Mesendoderm (in vitro differentiated cells): ENCODE measurements at regions not wholly inside any gene's neighbourhood (a gene's known extent, or its start where the extent isn't known, plus 50 kb on each side); places are given as distances from the start of the nearest gene placed in this dataset.

Source experiments
- DNase-seq: peaks from one replicate; pipeline ENCODE4 v3.0.0; 2013
- H2AK5ac ChIP-seq: 2 replicates; pipeline ENCODE4 v1.6.1; 2013; ENCODE audit warnings: low read length, inconsistent platforms
- H2BK120ac ChIP-seq: 2 replicates; pipeline ENCODE4 v1.6.1; 2013; ENCODE audit warnings: low read depth, mild to moderate bottlenecking, low read length, moderate library complexity, mixed read lengths
- H2BK15ac ChIP-seq: replicated peaks from 2 replicates; pipeline ENCODE4 v1.6.1; 2013; ENCODE audit warnings: low read depth, mild to moderate bottlenecking, moderate library complexity
- H2BK5ac ChIP-seq: 2 replicates; pipeline ENCODE4 v1.6.1; 2013; ENCODE audit warnings: low read length, inconsistent platforms
- H3K18ac ChIP-seq: 2 replicates; pipeline ENCODE4 v1.6.1; 2013; ENCODE audit warnings: mild to moderate bottlenecking, low read length, mixed read lengths
- H3K23ac ChIP-seq: one replicate; pipeline ENCODE4 v1.6.1; 2013; ENCODE audit warnings: low read length
- H3K27ac ChIP-seq: 2 replicates; pipeline ENCODE4 v1.5.1; 2013; ENCODE audit warnings: low read depth, mild to moderate bottlenecking, inconsistent platforms, low read length, moderate library complexity
- H3K27me3 ChIP-seq: 2 replicates; pipeline ENCODE4 v1.6.1; 2013; ENCODE audit warnings: low read length, control low read depth, mild to moderate bottlenecking, inconsistent platforms; ENCODE audit not compliant: insufficient read depth, poor library complexity
- H3K36me3 ChIP-seq: 2 replicates; pipeline ENCODE4 v1.6.1; 2013; ENCODE audit warnings: low read length, inconsistent platforms; ENCODE audit not compliant: control insufficient read depth, insufficient read depth
- H3K4ac ChIP-seq: one replicate; pipeline ENCODE4 v1.6.1; 2013; ENCODE audit warnings: low read depth, mild to moderate bottlenecking, low read length, moderate library complexity
- H3K4me1 ChIP-seq: 2 replicates; pipeline ENCODE4 v1.6.1; 2013; ENCODE audit warnings: low read depth, low read length, inconsistent platforms; ENCODE audit not compliant: control insufficient read depth
- H3K4me2 ChIP-seq: 2 replicates; pipeline ENCODE4 v1.6.1; 2013; ENCODE audit warnings: low read length
- H3K4me3 ChIP-seq: 2 replicates; pipeline ENCODE4 v1.5.1; 2013; ENCODE audit warnings: mild to moderate bottlenecking, low read length
- H3K56ac ChIP-seq: one replicate; pipeline ENCODE4 v1.6.1; 2013; ENCODE audit warnings: low read length
- H3K79me1 ChIP-seq: 2 replicates; pipeline ENCODE4 v1.6.1; 2013; ENCODE audit warnings: low read length, inconsistent platforms
- H3K79me2 ChIP-seq: 2 replicates; pipeline ENCODE4 v1.6.1; 2013; ENCODE audit warnings: mild to moderate bottlenecking, low read length; ENCODE audit not compliant: control insufficient read depth, insufficient read depth
- H3K9ac ChIP-seq: 2 replicates; pipeline ENCODE4 v1.6.1; 2013; ENCODE audit warnings: low read length, inconsistent platforms
- H4K5ac ChIP-seq: one replicate; pipeline ENCODE4 v1.6.1; 2013; ENCODE audit warnings: low read length
- H4K8ac ChIP-seq: one replicate; pipeline ENCODE4 v1.6.1; 2013; ENCODE audit warnings: low read depth, mild to moderate bottlenecking, control low read depth, low read length, moderate library complexity
- WGBS: extraction: QIAGEN DNeasy Blood & Tissue Kit; methylation state at CpG from one replicate; pipeline ENCODE4 v1.1.7; 2013; ENCODE audit warnings: low lambda C conversion rate, missing lambda C conversion rate; ENCODE audit not compliant: insufficient coverage; ENCODE audit errors: extremely low coverage; 5-methylcytosine and 5-hydroxymethylcytosine counted together

DNA sequence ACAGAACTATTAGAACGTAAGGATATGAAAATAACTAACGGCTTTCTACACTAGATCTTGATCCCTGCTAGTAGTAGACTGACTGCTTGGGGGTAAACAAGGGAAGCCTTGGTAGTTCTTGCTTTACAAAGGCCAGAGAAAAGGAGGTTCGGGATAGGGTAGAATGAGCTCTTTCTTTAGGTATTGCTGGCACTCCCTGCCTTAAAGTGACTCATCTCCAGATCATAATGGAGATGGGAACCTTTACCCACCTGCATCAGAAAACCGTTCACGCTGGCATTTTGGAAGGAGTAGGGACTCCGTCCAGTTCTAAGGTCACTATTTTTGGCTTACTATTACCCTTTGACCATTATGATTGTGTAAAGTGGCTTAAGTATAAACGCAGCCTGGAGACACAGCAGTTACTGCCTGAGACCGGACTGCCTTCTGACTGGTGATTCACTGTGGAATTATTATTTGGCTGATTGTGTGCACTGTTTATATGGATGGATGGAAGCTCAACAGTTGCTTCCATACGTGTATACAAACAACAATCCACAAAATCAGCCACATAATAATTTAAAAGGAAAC, 482.5 kb downstream of the STK39 start:
- no peaks in the 10 kb centered on the region for H3K4me1 ChIP-seq
- no peaks in the 10 kb centered on the region for H3K36me3 ChIP-seq
- H3K4ac ChIP-seq = no peak overlapping the region
- H3K18ac ChIP-seq = no peak overlapping the region
- H3K4me3 ChIP-seq = no peak overlapping the region
- no peak overlapping the region for H3K56ac ChIP-seq
- H2BK5ac ChIP-seq = no peak overlapping the region
- H2BK120ac ChIP-seq = no peak overlapping the region
- no peak overlapping the region for H3K27ac ChIP-seq
- H3K9ac ChIP-seq = no peak overlapping the region
- H3K79me2 ChIP-seq = no peaks in the 10 kb centered on the region
- H3K79me1 ChIP-seq = no peaks in the 10 kb centered on the region
- no peak overlapping the region for H4K5ac ChIP-seq
- H3K27me3 ChIP-seq = no peaks in the 10 kb centered on the region
- H2AK5ac ChIP-seq = no peak overlapping the region
- DNase-seq = no peak
- WGBS = no CpG with 5 or more reads among the region's 9 CpGs
- no peak overlapping the region for H3K4me2 ChIP-seq
- H4K8ac ChIP-seq = no peak overlapping the region
- H3K23ac ChIP-seq = no peak overlapping the region
- H2BK15ac ChIP-seq = no peak overlapping the region

DNA sequence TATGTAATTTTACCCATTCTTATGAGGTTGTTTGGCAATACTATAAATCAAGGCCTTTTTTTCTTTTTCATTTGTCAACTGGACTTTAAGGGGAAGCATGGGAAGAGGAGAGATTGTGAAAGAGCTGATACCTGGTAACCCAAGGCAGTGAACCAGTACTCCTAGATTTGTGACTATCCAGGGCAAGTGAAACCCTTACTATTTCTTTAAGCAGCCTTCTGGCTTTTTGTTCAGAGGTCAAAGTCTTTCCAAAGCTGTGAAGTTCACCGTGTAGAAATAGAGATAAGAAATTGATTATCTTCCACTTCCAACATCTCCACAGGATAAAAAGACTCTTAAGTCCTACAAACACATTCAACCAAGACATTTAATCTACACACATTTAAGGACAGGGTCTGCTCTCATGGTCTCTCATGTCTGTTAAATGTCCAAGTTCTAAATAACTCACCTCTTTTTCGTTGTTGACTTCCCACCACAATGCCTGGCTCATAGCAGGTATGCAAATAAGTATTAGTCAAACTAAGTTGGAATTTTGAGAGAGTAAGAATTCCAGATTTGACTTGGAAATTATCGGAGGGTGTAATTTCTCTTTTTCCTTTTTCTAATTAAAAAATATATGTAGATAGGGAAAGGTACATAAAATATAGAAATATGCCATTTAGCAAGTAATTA, 485.8 kb downstream of the STK39 start:
- Histone ChIP-seq H3K9ac (no peak overlapping the region), H3K27ac (no peak overlapping the region), H2BK15ac (peak overlapping the region; percentile 12), H3K4ac (no peak overlapping the region), H3K79me1 (no peaks in the 10 kb centered on the region), H3K36me3 (no peaks in the 10 kb centered on the region), H3K4me1 (peaks cover 2% of the 10 kb centered on the region), H2BK5ac (no peak overlapping the region), H4K8ac (no peak overlapping the region), H3K56ac (no peak overlapping the region), H3K27me3 (no peaks in the 10 kb centered on the region), H2BK120ac (no peak overlapping the region), H4K5ac (no peak overlapping the region), H2AK5ac (no peak overlapping the region), H3K4me2 (no peak overlapping the region), H3K18ac (no peak overlapping the region), H3K23ac (no peak overlapping the region), H3K79me2 (no peaks in the 10 kb centered on the region), H3K4me3 (no peak overlapping the region)
- no CpG with 5 or more reads among the region's 3 CpGs for whole genome bisulfite sequencing
- peak; percentile 62 for DNase-seq

DNA sequence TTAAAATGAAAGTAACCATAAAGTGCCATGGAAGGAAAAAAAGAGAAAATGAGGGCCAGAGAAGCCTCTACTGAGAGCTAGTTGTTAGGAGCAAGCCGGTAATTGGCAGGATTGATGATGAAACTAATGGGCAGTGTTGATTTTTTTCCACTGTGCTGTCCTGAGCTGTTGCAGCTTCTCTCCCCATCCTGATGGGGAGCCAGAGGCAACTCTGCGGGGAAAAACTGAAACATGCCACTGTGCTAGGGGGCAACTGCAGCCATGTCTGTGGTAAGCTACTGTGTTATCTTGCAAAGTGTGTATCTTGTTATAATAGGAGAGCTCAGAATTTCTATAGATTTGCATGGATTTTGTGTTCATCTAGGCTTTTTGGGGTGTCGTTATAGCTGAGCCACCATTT, 487.9 kb downstream of the STK39 start:
- peaks cover 2% of the 10 kb centered on the region for H3K4me1 ChIP-seq
- H3K79me1 ChIP-seq = no peaks in the 10 kb centered on the region
- no peak overlapping the region for H2AK5ac ChIP-seq
- no peak overlapping the region for H4K8ac ChIP-seq
- no peak overlapping the region for H4K5ac ChIP-seq
- no peaks in the 10 kb centered on the region for H3K36me3 ChIP-seq
- no peaks in the 10 kb centered on the region for H3K27me3 ChIP-seq
- no peak overlapping the region for H3K23ac ChIP-seq
- no peak overlapping the region for H3K9ac ChIP-seq
- no peak overlapping the region for H3K4me3 ChIP-seq
- WGBS = no CpG with 5 or more reads among the region's 3 CpGs
- H3K4me2 ChIP-seq = no peak overlapping the region
- peak; percentile 56 for DNase-seq
- no peak overlapping the region for H3K27ac ChIP-seq
- H2BK15ac ChIP-seq = no peak overlapping the region
- no peak overlapping the region for H3K18ac ChIP-seq
- no peak overlapping the region for H3K4ac ChIP-seq
- H2BK120ac ChIP-seq = no peak overlapping the region
- H3K79me2 ChIP-seq = no peaks in the 10 kb centered on the region
- no peak overlapping the region for H3K56ac ChIP-seq
- H2BK5ac ChIP-seq = no peak overlapping the region

DNA sequence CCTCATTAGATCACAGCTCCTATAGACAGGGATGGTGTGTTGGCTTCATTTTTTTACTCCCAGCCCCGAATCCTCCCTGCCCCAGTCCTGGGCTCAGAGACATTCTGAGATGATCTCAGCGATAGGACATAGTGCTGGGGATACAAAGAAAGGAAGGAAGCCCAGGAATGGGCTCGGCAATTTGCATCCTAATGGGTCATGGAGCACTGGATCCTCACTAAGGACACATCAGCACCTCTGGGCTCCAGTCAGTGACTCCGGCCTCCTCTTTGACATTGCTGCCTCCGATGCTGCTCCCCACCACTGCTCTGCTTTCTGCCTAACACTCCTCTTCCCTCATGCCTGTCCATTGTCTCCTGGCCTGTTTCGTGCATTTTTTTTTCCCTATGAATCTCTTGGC, 489.1 kb downstream of the STK39 start:
- H3K18ac ChIP-seq = no peak overlapping the region
- DNase-seq = peak; percentile 79
- H3K4ac ChIP-seq = no peak overlapping the region
- H2BK5ac ChIP-seq = no peak overlapping the region
- H3K27ac ChIP-seq = no peak overlapping the region
- no peak overlapping the region for H2BK120ac ChIP-seq
- H3K9ac ChIP-seq = no peak overlapping the region
- H3K36me3 ChIP-seq = no peaks in the 10 kb centered on the region
- H2AK5ac ChIP-seq = no peak overlapping the region
- H4K5ac ChIP-seq = no peak overlapping the region
- H3K4me3 ChIP-seq = no peak overlapping the region
- H3K79me2 ChIP-seq = no peaks in the 10 kb centered on the region
- H4K8ac ChIP-seq = no peak overlapping the region
- no CpG with 5 or more reads among the region's 6 CpGs for WGBS
- no peak overlapping the region for H3K56ac ChIP-seq
- no peak overlapping the region for H2BK15ac ChIP-seq
- H3K79me1 ChIP-seq = no peaks in the 10 kb centered on the region
- H3K4me1 ChIP-seq = peaks cover 2% of the 10 kb centered on the region
- no peak overlapping the region for H3K23ac ChIP-seq
- no peaks in the 10 kb centered on the region for H3K27me3 ChIP-seq
- no peak overlapping the region for H3K4me2 ChIP-seq

DNA sequence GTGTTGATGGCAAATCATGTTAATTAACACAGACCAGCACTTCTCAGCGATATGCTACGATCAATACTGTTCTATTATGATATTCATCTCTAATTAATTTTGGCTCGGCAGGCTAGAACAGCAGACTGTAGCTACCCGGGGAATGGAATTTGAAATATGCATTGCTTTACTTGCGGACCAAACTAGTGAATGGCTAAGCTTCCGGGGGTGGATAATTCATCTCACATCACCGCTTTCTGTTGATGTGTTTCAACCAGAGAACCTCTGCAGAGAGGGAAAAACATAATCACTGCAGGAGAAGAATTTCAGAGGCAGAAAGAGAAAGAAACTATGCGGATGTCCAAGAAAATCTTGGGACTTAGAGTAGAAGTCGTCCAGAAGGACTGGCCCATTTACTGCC, 490.9 kb downstream of the STK39 start:
- peak; percentile 83 for DNase-seq
- no CpG with 5 or more reads among the region's 9 CpGs for WGBS

DNA sequence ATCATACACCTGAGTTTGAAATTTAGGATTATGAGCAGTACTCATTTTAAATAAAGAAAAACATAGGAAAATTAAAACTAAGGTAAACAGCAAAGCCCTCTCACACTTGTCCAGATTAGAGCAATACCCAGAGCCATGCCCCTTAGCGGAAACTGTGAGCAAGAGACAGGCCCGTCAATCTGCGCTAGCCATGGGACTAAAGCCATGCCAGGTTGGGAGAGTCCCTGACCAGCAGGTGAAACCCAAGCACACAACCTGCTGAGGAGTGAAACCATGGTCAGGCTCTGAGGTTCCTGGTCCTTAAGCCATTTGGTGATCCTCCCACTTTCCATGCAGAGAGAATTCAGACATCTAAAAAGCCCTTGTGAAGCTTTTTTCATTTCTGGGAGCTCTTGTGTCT, 494.3 kb downstream of the STK39 start:
- H4K8ac ChIP-seq = no peak overlapping the region
- H3K56ac ChIP-seq = no peak overlapping the region
- peaks cover 2% of the 10 kb centered on the region for H3K4me1 ChIP-seq
- no peaks in the 10 kb centered on the region for H3K79me2 ChIP-seq
- H3K79me1 ChIP-seq = no peaks in the 10 kb centered on the region
- peak overlapping the region; percentile 23 for H2BK120ac ChIP-seq
- H3K23ac ChIP-seq = no peak overlapping the region
- no peak overlapping the region for H3K4me3 ChIP-seq
- peak; percentile 13 for DNase-seq
- no peak overlapping the region for H2AK5ac ChIP-seq
- H3K36me3 ChIP-seq = no peaks in the 10 kb centered on the region
- H2BK15ac ChIP-seq = peak overlapping the region; percentile 76
- no peak overlapping the region for H3K27ac ChIP-seq
- H3K18ac ChIP-seq = no peak overlapping the region
- no peak overlapping the region for H3K4me2 ChIP-seq
- no peak overlapping the region for H3K9ac ChIP-seq
- H4K5ac ChIP-seq = no peak overlapping the region
- H2BK5ac ChIP-seq = no peak overlapping the region
- H3K4ac ChIP-seq = no peak overlapping the region
- WGBS = no CpG with 5 or more reads among the region's 3 CpGs
- no peaks in the 10 kb centered on the region for H3K27me3 ChIP-seq

More for the DNA sequence above, 490.9 kb downstream of the STK39 start:
- no peak overlapping the region for H2AK5ac ChIP-seq
- no peak overlapping the region for H2BK120ac ChIP-seq
- H2BK5ac ChIP-seq = no peak overlapping the region
- H3K4me2 ChIP-seq = no peak overlapping the region
- no peaks in the 10 kb centered on the region for H3K27me3 ChIP-seq
- H3K79me1 ChIP-seq = no peaks in the 10 kb centered on the region
- H3K36me3 ChIP-seq = no peaks in the 10 kb centered on the region
- no peak overlapping the region for H3K27ac ChIP-seq
- no peaks in the 10 kb centered on the region for H3K79me2 ChIP-seq
- no peak overlapping the region for H3K4ac ChIP-seq
- no peak overlapping the region for H3K23ac ChIP-seq
- no peak overlapping the region for H4K5ac ChIP-seq
- H3K9ac ChIP-seq = no peak overlapping the region
- peak overlapping the region; percentile 51 for H3K18ac ChIP-seq
- H2BK15ac ChIP-seq = peak overlapping the region; percentile 36
- peak overlapping the region; percentile 39 for H4K8ac ChIP-seq
- H3K56ac ChIP-seq = no peak overlapping the region
- no peak overlapping the region for H3K4me3 ChIP-seq
- H3K4me1 ChIP-seq = peaks cover 2% of the 10 kb centered on the region
